G401 (cell line): ENCODE measurements at regions not wholly inside any gene's neighbourhood (a gene's known extent, or its start where the extent isn't known, plus 50 kb on each side); places are given as distances from the start of the nearest gene placed in this dataset.

Experiments used
- DNase-seq: peaks from one replicate; pipeline ENCODE4 v3.0.0-alpha.2; 2015; ENCODE audit warnings: low spot score
- in situ Hi-C: cut with HindIII; loops from 2 replicates; pipeline ENCODE4 v1.10.0; 2016; ENCODE audit warnings: low sequenced_read_pairs, mixed read lengths

DNA sequence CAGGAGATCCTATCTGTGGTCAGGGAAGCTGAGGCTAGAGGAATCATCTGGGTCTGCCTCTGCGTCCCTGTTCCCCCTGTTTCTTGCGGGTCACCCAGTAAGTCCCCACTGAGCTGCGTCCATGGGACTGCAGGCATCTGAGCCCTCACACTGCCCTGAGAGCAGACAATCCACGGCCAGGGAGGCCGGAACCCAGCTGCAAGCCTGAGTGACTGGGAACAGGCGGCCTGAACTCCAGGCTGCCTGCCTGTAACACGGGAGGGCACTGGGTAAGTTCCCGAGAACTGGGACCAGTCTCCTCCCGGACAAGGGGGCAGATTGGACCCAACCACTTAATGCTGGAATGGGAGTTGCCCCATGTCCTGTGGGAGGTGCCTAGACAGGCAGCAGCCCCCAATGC lies 727.4 kb downstream of the BRD1 start:
- DNase-seq, result no peak
- in situ Hi-C loops, result no loop called here

DNA sequence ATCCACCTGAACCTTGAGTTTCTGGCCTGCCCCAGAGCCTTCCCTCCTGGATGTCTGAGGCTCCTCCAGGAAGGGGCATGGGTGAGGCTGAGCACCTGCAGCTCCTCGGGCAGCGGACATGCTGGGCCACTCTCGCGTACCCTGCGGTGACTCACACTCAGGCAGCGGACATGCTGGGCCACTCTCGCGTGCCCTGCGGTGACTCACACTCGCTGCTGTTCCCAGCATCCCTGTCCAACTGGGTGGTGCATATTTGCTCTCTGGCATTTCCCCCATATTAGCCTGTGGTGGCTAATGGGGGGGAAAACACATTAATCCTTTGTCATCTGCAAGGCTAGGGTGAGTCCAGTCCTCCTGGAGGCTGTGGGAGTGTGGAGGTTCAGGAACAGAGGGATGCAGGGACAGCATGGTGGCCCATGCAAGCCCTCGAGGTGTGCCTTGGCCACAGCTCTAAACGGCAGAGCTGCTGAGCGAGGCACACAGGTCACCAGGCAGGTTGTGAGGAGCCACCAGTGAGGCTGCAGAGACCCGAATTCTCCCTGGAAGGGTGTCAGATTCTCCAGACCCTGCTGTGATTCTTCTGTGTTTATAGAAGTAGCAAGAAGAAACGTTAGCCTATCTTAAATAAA lies 728.1 kb downstream of the BRD1 start:
- in situ Hi-C loops, result no loop called here
- no peak for DNase-seq

DNA sequence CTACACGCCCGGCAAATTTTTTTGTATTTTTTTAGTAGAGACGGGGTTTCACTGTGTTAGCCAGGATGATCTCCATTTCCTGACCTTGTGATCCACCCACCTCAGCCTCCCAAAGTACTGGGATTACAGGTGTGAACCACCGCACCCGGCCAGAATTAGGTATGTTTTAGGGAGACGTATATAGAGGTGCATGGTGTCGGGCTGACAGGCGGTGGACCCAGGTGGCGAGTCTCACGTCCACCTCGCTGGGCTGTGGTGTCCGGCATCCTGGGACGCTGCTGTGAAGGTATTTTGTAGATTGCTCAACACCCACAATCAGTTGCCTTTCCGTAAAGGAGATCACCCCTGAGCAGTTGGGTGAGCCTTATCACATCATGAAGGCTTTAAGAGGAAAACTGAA lies 728.6 kb downstream of the BRD1 start:
- no peak for DNase-seq
- in situ Hi-C loops, result no loop called here

DNA sequence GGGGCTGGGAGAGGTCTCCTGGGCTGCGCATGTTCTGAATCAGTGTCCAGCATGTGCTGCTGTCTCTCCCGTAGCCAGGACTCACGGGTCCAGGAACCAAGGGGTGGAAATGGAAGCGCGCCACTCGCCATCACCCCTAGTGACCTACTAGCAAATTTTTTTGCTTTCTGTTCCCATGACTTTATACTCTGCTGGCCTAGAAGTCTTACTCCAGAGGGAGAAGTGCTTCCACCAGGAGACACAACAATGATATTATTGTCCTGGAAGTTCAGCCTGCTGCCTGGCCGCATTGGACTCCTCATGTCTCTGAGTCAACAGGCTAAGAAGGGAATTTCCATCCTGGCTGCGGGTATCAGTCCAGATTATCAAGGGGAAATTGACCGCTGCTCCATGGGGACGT lies 729.7 kb downstream of the BRD1 start:
- in situ Hi-C loops, result no loop called here
- no peak for DNase-seq

DNA sequence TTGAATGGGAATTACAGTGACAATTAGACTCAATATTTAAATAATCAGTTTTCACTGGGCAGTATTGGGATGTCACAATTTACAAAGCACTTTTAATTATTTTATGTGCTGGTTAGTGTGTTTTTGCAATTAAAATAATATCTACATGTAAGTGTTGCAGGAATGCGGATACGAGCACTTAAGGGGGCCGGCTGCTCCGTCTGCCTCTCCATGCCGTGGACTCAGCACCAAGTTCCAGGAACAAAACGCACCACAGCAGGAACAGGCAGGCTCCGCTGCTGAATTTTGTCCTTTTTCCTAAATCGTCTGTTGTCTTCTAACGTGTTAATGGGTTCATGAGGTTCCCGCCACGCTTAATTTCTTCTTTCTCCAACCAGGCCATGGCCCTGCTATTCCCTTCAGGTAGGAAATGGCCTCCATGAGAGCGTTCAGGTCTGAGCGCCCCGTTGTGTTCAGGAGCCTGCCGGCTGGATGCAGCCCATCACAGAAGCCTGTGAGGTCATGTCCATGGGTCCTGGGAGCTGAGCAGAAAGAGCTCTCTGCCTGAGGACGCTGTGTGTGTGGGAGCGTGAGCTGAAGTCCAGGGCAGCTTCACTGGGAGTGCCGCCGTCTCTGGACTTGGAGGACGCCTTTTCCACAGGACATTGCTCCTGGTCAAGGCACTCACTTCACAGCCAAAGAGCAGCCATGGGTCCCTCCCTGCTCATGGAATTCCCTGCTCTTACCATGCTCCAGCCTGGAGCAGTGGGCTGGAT lies 730.3 kb downstream of the BRD1 start:
- in situ Hi-C loops, result no loop called here

DNA sequence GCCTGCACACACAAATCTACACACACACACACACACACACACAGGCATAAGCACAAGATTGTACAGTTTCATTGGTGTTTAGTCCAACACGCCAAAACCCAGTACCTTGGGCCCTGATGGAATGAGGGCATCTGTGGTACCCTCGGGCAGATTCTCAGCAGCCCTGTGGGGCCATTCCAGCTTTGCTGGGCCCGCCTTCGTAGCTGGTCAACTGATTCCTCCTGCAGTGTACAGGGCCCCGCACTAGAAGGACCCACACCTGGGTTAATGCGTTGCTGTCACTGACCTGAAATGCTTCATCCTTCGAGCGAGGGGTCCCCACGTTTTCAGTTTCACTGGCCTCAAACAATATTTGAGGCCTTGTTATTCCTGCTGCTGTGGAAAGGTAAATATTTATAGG lies 731.2 kb downstream of the BRD1 start:
- no peak for DNase-seq
- in situ Hi-C loops, result no loop called here

More for the DNA sequence above, 730.3 kb downstream of the BRD1 start:
- DNase-seq, result no peak

DNA sequence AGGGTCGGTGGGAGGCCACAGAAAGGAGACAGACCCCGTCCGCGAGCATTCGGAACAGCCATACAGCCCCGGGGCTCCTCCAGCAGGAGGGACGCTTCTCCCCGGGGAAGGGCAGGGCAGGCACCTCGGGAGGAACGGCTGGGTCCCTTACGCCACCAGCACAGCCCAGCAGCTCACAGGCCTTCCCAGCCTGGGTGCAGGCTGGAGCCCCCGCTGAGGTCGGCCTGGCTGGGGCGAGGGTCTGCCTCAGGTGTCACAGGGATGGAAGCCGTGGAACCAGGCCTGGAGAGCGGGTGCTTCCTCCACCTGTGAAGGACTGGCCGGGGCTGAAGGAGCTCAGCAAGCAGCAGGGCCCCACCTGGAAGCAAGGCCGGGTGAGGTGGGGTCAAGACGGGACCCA lies 732.3 kb downstream of the BRD1 start:
- DNase-seq, result no peak
- in situ Hi-C loops, result no loop called here

- no peak for DNase-seq
- in situ Hi-C loops, result no loop called here
These were observed 732.8 kb downstream of the BRD1 start for GRCh38 chr22:49094858-49095257.

DNA sequence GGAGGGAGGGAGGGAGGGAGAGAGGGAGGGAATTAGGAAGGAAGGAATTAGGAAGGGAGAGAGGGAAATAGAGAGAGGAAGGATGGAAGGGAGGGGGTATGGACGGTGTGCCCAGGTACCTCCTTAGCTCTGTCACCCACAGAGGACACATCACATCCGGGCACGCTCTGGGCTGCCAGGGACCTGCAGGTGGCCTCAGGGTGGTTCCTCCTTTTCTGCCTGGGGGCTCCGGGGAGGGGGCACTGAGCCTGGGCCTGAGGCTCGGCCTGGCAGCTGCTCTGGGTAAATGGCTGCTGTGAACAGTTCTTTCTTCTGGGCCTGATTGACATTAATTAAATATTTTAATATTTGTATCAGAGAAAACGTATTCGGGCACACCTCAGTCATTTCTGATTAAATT lies 733.5 kb downstream of the BRD1 start:
- DNase-seq, result no peak
- in situ Hi-C loops, result no loop called here

GRCh38 chr22:49093192-49093880 lies 734.3 kb downstream of the BRD1 start:
- in situ Hi-C loops, result no loop called here
- no peak for DNase-seq

DNA sequence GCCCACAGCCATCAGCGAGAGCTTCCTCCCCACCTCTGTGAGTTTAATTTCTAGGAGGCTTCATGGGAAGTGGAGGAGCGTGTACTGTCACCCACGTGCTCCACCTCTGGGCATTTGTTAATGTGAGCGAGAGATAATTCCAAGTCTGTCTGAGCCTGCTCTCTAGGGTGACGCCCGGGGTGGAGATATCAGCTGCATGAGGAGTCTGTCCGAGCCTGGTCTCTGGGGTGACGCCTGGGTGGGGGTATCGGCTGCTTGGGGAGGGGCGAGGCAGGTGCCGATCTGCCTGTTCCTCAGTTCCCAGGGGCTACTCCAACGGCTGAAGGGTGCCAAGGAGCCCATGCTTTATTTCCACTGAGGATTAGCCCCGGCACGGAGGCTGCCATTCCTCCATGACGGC lies 735.0 kb downstream of the BRD1 start:
- DNase-seq, result no peak
- in situ Hi-C loops, result no loop called here

DNA sequence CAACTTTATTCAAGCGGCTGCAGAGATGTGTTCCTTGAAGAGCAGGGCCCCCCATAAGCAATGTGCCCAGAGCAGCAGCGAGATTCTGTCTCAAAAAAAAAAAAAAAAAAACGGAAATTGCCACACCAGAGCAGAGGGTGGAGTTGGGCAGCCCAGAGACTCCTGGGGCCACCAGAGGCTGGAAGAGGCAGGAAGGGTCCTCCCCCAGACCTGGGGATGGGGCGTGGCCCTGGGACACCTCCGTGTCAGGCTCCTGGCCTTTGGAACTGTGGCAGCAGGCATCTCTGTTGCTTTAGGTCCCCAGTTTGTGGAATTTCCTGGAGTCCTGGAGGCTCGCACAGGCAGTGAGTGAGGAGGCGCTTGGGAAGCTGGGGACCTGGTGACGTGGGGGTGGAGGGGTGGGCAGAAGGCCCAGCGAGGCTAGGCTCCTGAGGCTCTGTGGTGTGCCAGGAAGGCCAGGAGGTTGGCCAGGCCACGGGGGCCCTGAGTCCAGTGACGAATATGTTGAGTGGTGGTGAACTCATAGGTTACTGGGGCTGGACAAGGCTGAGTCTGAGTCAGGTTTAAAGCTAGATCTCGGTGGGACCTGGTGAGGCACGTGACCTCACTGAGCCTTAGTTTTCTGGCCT lies 735.6 kb downstream of the BRD1 start:
- in situ Hi-C loops, result no loop called here
- no peak for DNase-seq

DNA sequence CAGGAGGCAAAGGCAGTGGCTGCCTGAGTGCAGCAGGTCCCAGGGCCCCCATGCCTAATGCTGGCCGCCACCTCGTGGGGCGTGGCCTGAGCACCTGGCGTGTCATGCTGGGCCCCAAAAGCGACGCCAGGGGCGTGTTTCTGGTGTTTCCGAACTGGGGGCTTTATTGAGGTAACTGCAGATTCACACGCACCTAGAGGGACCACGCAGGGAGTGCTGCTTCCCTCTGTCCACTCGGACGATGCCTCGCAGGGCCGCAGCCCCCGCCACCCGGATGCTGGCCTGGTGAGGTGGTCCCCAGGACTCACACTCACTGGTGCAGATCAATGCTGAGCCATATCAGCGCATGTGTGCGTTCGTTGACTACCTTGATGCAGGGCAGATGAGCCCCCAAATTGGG lies 736.2 kb downstream of the BRD1 start:
- DNase-seq, result no peak
- in situ Hi-C loops, result no loop called here

- in situ Hi-C loops, result no loop called here
These were observed 736.9 kb downstream of the BRD1 start for GRCh38 chr22:49090853-49091135.

GRCh38 chr22:49090061-49090852 lies 737.4 kb downstream of the BRD1 start:
- in situ Hi-C loops, result no loop called here
- no peak for DNase-seq

More at GRCh38 chr22:49090853-49091135, 736.9 kb downstream of the BRD1 start:
- DNase-seq, result no peak

- in situ Hi-C loops, result no loop called here
- DNase-seq, result no peak
These were observed 738.6 kb downstream of the BRD1 start for GRCh38 chr22:49088801-49089791.

- in situ Hi-C loops, result no loop called here
- no peak for DNase-seq
These were observed 739.7 kb downstream of the BRD1 start for GRCh38 chr22:49087716-49088601.
